ENCODE measurements at regions not wholly inside any gene's neighbourhood (a gene's known extent, or its start where the extent isn't known, plus 50 kb on each side); places are given as distances from the start of the nearest gene placed in this dataset.

DNA sequence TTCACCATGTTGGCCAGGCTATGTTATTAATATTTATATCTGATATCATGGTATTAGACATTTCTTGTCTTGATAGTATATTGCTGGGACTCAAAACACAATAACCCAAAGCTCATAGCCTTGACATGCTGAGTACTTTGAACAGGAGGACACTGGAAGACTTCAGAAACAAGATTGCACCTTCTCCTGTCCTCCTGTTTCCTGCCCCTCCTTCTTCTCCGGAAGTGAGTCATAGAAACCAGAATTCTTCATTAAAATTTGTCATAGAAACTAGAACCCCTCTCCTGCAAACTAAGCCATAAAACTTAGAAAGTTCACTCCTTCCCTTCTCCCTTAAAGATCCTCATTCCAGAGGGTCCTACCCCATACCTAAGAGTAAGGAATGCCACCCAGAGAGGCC is 400.2 kb downstream of the SLITRK5 start:
- TF ChIP-seq, protein P1, sequence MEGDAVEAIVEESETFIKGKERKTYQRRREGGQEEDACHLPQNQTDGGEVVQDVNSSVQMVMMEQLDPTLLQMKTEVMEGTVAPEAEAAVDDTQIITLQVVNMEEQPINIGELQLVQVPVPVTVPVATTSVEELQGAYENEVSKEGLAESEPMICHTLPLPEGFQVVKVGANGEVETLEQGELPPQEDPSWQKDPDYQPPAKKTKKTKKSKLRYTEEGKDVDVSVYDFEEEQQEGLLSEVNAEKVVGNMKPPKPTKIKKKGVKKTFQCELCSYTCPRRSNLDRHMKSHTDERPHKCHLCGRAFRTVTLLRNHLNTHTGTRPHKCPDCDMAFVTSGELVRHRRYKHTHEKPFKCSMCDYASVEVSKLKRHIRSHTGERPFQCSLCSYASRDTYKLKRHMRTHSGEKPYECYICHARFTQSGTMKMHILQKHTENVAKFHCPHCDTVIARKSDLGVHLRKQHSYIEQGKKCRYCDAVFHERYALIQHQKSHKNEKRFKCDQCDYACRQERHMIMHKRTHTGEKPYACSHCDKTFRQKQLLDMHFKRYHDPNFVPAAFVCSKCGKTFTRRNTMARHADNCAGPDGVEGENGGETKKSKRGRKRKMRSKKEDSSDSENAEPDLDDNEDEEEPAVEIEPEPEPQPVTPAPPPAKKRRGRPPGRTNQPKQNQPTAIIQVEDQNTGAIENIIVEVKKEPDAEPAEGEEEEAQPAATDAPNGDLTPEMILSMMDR (IDR thresholded peaks at IDR 0.05) = no peak
- TF ChIP-seq POLR2A (IDR thresholded peaks at IDR 0.05) = no peak

Data from esophagus squamous epithelium (tissue), 4 donors.